OCI-LY1 (cell line): ENCODE measurements at regions not wholly inside any gene's neighbourhood (a gene's known extent, or its start where the extent isn't known, plus 50 kb on each side); places are given as distances from the start of the nearest gene placed in this dataset.

Experiments used
- H2AFZ ChIP-seq: fragments of 200-600 bp; sonication (generic), shearing (Covaris generic); 2 replicates; pipeline ENCODE4 v1.6.0; 2014; ENCODE audit warnings: antibody characterized with exemption, mild to moderate bottlenecking, low read length
- H3F3A ChIP-seq: fragments of 200-600 bp; sonication (generic), shearing (Covaris generic); 2 replicates; pipeline ENCODE4 v1.6.0; 2014; ENCODE audit warnings: mild to moderate bottlenecking, antibody characterized with exemption, low read length, moderate library complexity; ENCODE audit not compliant: insufficient read depth
- H3K27ac ChIP-seq: fragments of 200-600 bp; sonication (generic); 2 replicates; pipeline ENCODE4 v1.5.1; 2014; ENCODE audit warnings: low read length, mixed run types, mild to moderate bottlenecking, low read depth; ENCODE audit not compliant: poor library complexity, severe bottlenecking
- H3K27me3 ChIP-seq: fragments of 200-600 bp; sonication (generic); 2 replicates; pipeline ENCODE4 v1.6.0; 2014; ENCODE audit warnings: antibody characterized with exemption, mild to moderate bottlenecking, low read length, moderate library complexity; ENCODE audit not compliant: insufficient read depth
- H3K36me3 ChIP-seq: fragments of 200-600 bp; sonication (generic); 2 replicates; pipeline ENCODE4 v1.6.1; 2014; ENCODE audit warnings: mild to moderate bottlenecking, antibody characterized with exemption, low read length, moderate library complexity, mixed read lengths; ENCODE audit not compliant: insufficient read depth
- H3K4me1 ChIP-seq: fragments of 200-600 bp; sonication (generic); 2 replicates; pipeline ENCODE4 v1.5.1; 2014; ENCODE audit warnings: mild to moderate bottlenecking, low read length, moderate library complexity; ENCODE audit not compliant: insufficient read depth, severe bottlenecking
- H3K4me2 ChIP-seq: fragments of 200-600 bp; sonication (generic), shearing (Covaris generic); 2 replicates; pipeline ENCODE4 v1.6.1; 2014; ENCODE audit warnings: low read length
- H3K4me3 ChIP-seq: fragments of 200-600 bp; sonication (generic); 2 replicates; pipeline ENCODE4 v1.5.1; 2014; ENCODE audit warnings: low read length, low read depth, mild to moderate bottlenecking, mixed read lengths; ENCODE audit not compliant: poor library complexity, severe bottlenecking
- H3K79me2 ChIP-seq: fragments of 200-600 bp; shearing (Covaris generic); 2 replicates; pipeline ENCODE4 v1.6.1; 2016; ENCODE audit warnings: mixed run types, low read length, mixed read lengths; ENCODE audit not compliant: insufficient read depth
- H3K9ac ChIP-seq: fragments of 200-600 bp; sonication (generic), shearing (Covaris generic); 2 replicates; pipeline ENCODE4 v1.6.1; 2014; ENCODE audit warnings: mild to moderate bottlenecking, low read length, mixed read lengths
- H3K9me2 ChIP-seq: fragments of 200-600 bp; sonication (generic), shearing (Covaris generic); 2 replicates; pipeline ENCODE4 v1.6.1; 2014; ENCODE audit warnings: low read depth, mild to moderate bottlenecking, low read length, mixed read lengths
- H3K9me3 ChIP-seq: fragments of 200-600 bp; shearing (Covaris generic); 2 replicates; pipeline ENCODE4 v1.6.1; 2014; ENCODE audit warnings: low read length, mixed read lengths
- H4K20me1 ChIP-seq: fragments of 200-600 bp; sonication (generic), shearing (Covaris generic); 2 replicates; pipeline ENCODE4 v1.6.0; 2016; ENCODE audit warnings: mild to moderate bottlenecking, low read length; ENCODE audit not compliant: insufficient read depth
- CTCF ChIP-seq: fragments of 200-600 bp; sonication (generic), shearing (Covaris generic); IDR thresholded peaks from 2 replicates; pipeline ENCODE4 v1.5.1; 2017; ENCODE audit warnings: mild to moderate bottlenecking, antibody characterized with exemption, low read length, moderate library complexity, mixed read lengths
- EZH2 ChIP-seq: fragments of 200-600 bp; sonication (generic), shearing (Covaris generic); IDR thresholded peaks from 2 replicates; pipeline ENCODE4 v1.8.0; 2017; ENCODE audit warnings: borderline replicate concordance, mixed run types, mild to moderate bottlenecking, antibody characterized with exemption, low read length, moderate library complexity, mixed read lengths

- no peaks in the 10 kb centered on the region for H3K9me3 ChIP-seq
- H3K4me3 ChIP-seq = no peak overlapping the region
- H3K79me2 ChIP-seq = no peaks in the 10 kb centered on the region
- H3K36me3 ChIP-seq = no peaks in the 10 kb centered on the region
- no peaks in the 10 kb centered on the region for H3K4me1 ChIP-seq
- H4K20me1 ChIP-seq = no peaks in the 10 kb centered on the region
- no peak overlapping the region for H3K9ac ChIP-seq
- TF ChIP-seq CTCF = no peak
- TF ChIP-seq EZH2 = no peak
- no peak overlapping the region for H2AFZ ChIP-seq
- H3F3A ChIP-seq = no peaks in the 10 kb centered on the region
- H3K27me3 ChIP-seq = no peaks in the 10 kb centered on the region
- H3K27ac ChIP-seq = no peak overlapping the region
- no peaks in the 10 kb centered on the region for H3K9me2 ChIP-seq
- no peak overlapping the region for H3K4me2 ChIP-seq
Observed at GRCh38 chr18:75782826-75783225, 355.3 kb upstream of the SMIM21 start.

GRCh38 chr18:75782204-75782603 is 354.7 kb upstream of the SMIM21 start:
- Histone ChIP-seq H3K4me3 (no peak overlapping the region), H3K9me3 (no peaks in the 10 kb centered on the region), H3K4me2 (no peak overlapping the region), H3K36me3 (no peaks in the 10 kb centered on the region), H3K27me3 (no peaks in the 10 kb centered on the region), H3K27ac (no peak overlapping the region), H3K79me2 (no peaks in the 10 kb centered on the region), H3K9me2 (no peaks in the 10 kb centered on the region), H3K4me1 (no peaks in the 10 kb centered on the region), H3K9ac (no peak overlapping the region), H3F3A (no peaks in the 10 kb centered on the region), H4K20me1 (no peaks in the 10 kb centered on the region), H2AFZ (no peak overlapping the region)
- no peak for TF ChIP-seq EZH2
- no peak for TF ChIP-seq CTCF

- Histone ChIP-seq H2AFZ (no peak overlapping the region), H3K27me3 (no peaks in the 10 kb centered on the region), H3K27ac (no peak overlapping the region), H3K79me2 (no peaks in the 10 kb centered on the region), H3K9ac (no peak overlapping the region), H3K9me2 (no peaks in the 10 kb centered on the region), H3K4me3 (no peak overlapping the region), H3F3A (no peaks in the 10 kb centered on the region), H3K36me3 (no peaks in the 10 kb centered on the region), H4K20me1 (no peaks in the 10 kb centered on the region), H3K9me3 (no peaks in the 10 kb centered on the region), H3K4me2 (no peak overlapping the region), H3K4me1 (no peaks in the 10 kb centered on the region)
- TF ChIP-seq CTCF (no peak), EZH2 (no peak)
Observed at GRCh38 chr18:75779910-75780309, 352.4 kb upstream of the SMIM21 start.
